NCI-H82 treated with DMSO at 0.1 percent for 48 hours (cell line): ENCODE measurements at regions not wholly inside any gene's neighbourhood (a gene's known extent, or its start where the extent isn't known, plus 50 kb on each side); places are given as distances from the start of the nearest gene placed in this dataset.

ENCODE experiments used
- DNase-seq: peaks from one replicate; lab custom pipeline; 2025; ENCODE audit not compliant: unreplicated experiment; lab: John Stamatoyannopoulos, UW

DNA sequence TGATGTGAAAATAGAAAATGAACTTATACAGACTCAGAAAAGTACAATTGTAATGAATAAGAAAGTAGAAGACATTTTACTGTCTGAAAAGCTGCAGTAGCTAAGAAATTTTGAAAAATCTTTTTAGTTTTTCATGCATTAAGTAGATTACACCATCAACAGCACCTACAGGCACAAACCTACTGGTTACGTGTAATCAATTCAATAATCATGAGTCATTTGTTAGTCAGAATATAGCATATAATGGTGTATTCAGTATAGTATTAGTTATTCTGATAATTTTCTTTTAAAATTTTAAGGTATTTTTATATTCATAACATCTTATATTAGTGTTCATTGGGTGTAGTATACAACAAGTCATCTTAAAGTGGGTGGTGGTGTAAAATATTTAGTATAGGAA lies 550.5 kb upstream of the GBE1 start:
- no peak for DNase-seq

DNA sequence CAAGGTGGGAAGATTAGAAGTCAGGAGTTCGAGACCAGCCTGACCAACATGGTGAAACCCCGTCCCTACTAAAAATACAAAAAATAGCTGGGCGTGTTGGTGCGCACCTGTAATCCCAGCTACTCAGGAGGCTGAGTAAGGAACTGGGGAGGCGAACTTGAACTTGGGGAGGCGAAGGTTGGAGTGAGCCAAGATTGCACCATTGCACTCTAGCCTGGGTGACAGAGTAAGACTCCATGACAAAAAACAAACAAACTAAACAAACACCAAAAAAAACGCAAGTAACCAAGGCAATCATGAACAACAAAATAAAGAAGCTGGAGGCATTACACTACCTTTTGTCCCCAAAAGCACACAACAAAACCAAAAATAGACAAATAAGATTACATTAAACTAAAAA lies 547.3 kb upstream of the GBE1 start:
- no peak for DNase-seq

DNA sequence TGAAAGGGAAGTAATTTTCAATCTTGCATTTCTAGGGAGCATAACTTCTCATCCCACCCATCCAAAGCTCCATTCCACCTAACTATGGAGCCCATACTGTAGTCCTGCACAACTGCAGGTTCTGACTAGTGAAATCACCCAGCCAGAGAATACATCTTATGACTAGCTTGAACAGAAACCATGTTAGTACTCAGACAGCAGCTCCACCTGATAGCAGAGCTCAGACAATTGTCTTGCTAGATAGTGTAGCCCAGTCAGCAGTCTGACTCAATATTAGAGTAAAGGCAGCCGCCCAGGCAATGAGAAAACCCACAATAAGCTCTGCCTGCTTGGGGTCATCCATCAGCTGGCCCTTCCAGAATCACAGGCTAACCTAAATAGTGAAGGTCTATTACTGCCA lies 544.7 kb upstream of the GBE1 start:
- no peak for DNase-seq

DNA sequence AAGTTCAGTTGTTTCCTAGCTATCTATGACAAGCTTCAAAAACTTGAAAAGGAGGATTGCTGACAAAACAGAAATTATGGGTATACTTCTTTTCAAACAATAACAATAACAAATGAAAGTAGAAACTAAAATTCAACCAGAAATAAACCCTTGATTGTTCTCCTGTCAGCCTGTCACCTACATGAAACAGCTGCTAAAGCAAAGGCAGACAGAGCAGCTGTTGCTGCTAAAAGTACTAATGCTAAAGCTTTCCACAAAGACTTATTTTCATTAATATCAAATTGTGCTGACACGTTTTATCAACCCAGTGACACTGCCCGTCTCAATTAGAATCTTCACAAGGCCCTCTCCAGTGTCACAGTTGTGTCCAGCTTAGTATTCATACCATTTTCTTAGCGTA lies 533.2 kb upstream of the GBE1 start:
- DNase-seq = no peak

DNA sequence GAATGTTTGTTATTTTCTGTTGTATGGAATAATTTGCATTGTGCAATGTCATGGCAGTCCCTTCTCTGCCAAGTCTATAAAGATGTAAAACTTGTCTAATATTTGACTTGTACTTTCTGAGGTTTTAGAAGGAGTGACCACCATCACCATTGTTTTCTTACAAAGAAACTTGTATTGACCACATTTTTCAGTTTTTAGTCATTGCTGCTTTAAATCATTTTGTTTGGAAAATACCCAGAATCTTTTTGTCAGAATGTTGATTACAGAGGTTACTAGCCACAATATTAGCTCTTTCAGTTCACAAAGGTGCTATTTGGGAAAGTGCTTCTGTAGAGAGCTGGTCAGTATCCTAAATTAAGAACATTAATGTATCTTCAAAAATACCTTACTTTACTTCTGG lies 532.4 kb upstream of the GBE1 start:
- DNase-seq = no peak

DNA sequence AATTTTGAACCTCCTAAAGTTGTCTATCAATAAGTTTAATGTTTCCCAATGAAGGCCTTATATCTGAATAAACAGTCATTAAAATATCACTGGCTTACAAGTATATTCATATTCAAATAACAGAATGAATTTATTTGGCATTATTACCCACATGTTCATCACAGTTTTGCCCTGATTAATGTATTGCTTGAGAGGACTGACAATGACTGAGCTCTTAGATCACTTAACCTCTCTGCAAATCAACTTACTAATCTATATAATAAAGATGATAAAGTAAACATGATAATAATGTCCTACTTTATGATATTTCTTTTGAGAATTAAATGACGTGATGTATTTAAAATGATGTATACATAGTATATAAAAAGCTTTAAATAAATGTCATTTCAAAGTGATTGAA lies 532.0 kb upstream of the GBE1 start:
- DNase-seq = no peak

DNA sequence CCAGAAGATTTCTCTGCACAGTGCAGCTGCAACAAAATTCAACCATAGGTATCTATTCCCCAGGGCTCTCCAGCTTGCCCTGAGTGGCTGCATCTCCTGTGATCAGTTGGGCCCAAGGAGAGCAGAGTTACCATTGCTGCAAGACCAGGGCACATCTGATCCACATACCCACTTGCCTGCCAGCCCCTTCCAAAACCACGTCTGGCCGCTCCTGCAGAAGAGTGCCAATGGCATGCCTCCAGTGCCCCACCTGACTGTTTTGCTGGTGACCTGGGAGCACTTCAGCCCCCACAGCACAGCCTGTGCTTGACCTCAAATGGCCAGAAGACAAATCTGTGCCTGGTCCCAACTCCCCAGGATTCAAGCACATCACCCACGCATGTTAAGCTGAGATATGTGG lies 526.1 kb upstream of the GBE1 start:
- no peak for DNase-seq

DNA sequence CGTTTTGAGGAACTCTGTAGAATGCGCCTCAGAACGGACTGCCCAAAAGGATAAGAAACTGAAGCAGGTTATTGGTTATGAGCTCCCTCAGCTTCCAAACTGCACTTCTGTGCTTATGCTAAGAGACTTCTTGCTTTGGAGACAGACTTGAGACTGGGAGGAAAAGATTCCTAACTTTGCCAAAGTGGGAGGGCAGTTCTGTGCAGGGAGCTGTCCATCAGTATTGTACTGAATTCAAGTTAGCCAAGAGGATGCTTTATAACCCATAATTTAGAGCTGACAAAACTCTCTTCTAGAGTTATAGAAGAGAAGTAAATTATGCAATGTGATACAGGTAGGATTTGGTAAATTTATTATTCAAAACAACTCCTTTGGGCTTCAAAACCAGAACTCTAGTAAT lies 519.8 kb upstream of the GBE1 start:
- DNase-seq = no peak

DNA sequence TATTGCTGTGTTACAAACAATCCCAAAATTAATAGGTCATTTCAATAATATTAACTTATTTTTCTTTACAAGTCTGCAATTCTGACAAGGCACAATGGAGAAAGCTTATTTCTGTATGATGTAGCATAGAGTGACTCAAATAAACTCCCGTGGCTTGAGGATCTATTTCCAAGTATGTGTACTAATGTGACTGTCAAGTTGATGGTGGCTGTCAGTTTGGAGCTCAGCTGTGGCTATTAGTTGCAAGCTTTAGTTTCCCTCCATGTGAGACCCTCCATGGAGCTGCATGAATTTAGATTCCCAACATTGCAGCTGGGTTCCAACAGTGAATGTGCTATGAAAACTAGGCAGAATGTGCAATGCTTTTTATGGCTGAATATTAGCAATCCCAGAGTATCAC lies 515.5 kb upstream of the GBE1 start:
- DNase-seq = no peak

DNA sequence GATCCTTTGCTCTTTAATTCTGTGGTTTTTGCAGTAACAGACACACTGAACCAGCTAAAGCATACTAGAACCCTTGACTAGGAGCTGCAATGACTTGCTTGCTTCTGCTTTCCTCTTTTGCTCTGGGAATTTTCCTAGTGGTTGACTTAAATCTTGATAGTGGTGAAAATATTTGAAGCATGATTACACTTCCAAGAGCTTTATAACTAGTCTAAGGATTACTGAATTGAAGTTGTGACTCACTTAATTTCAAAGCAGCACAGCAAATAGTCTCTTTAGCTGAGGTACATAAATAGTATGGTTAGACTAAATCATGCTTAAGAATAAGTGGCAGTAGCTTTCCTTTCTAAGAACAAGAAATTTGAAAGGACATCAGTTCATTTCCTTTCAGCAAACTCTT lies 513.5 kb upstream of the GBE1 start:
- DNase-seq = no peak

DNA sequence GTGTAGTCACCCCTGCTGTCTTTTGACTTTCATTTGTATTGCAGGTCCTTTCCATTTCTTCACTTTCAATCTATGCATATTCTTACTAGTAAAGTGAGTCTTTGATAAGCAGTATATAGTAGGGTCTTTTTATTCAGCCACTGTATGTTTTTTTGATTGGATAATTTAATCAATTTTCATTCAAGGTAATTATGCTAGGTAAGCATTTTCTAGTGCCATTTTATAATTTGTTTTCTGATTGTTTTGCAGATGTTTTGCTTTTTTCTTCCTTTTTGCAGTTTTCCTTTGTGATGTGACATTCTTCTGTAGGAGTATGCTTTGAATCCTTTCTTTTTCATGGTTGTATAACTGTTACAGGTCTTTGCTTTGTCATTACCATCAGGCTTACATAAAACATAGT lies 504.3 kb upstream of the GBE1 start:
- DNase-seq = no peak

DNA sequence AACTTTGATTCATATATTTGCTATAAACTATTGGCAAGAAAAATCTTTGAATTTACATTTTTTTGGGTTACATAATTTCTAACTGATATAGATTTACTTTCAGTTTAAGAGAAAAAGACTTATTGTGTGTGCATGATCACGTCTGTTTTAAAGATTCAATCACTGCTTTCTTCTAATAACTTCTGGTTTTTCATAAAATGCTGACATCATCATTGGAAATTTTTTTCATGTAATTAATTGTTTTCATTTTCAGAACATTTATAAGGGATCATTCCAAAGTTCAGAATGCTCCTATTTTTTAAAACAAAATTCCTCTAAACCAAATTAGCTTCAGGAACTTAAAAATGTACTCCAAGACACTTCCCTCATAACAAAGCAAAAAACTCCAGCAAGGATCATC lies 500.7 kb upstream of the GBE1 start:
- no peak for DNase-seq

DNA sequence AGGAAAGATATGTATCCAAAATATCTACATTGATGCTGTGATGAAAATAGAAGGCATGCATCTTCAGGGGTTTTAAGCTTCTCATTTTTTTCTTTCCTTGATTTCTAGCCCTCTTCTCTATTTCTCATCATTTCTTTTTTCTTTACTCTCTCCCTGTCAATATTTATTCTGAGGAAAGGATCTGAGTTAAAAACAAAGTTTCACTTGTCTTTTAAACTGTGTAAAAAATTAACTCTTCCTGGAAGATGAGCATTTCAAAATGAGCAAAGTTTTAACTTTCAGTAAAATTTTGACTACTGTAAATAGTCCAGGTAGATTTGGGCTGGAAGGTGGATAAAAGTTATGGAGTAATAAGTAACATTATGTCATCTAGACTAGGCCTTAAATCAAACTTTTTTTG lies 500.2 kb upstream of the GBE1 start:
- DNase-seq = no peak

DNA sequence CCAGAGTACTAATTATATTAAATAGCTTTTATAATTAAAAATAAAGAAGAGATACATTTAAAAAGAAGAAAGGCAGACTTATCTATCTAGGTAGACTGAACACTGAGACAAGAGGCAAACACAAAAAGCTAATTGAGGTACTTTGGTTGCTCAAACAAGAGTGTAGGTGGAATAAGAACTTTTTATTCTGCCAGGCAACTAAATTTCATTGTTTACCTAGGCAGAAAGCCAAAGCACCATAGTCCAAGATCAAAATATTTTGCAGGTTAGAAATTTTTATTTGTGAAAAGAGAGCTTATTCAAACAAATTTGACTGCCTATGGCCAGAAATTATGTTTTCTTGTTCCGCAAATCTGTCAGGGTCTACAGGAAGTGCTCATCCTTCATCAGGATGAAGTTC lies 499.6 kb upstream of the GBE1 start:
- no peak for DNase-seq

DNA sequence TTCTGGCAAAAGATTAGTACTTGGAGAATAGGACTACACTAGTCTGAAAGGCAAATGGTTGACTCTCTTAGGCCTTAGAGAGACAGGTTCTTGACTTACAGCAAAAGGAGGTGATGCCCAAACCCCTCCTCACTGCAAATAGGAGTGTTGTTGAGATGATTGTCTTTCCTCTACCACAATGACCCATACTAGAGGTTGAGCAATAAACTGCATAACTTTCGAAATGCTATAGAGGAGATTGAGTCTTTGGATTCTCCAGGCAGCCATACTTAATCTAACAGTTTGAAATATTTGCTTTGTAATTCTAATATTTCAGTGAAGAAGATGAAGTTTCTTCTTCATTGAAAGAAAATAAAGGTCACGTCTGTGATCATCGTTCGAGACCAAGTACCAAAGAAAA lies 498.5 kb upstream of the GBE1 start:
- DNase-seq = no peak

DNA sequence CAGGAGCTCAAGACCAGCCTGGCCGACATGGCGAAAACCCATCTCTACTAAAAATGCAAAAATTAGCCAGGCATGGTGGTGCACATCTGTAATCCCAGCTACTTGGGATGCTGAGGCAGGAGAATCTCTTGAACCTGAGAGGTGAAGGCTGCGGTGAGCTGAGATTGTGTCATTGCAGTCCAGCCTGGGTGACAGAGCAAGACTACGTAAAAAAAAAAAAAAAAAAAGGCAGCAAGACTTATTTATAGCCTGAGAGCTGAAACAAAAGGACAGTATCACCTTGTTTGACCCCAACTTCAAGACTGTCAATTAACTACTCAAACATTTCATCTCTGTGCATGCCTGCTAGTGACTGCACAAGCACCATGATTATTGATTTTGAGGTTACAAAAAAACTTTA lies 478.9 kb upstream of the GBE1 start:
- DNase-seq = no peak

DNA sequence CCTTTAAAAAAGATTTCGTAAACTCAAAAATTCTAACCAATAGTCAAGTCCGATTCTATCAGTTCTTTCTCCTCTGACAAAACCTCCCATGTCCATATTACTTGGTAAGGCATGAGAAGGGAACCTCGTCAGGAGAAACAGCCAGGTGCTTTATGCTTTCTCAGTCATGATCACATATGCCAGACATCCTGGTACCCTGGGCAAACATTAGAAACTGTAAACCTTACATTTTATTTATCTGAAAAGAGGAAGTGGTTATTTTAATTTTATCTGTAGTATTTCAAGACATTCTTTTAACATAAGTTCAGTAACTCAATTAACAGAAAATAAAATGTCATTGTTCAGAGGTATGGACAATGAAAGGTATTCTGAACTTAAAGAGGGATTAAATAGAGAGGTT lies 474.8 kb upstream of the GBE1 start:
- DNase-seq = no peak

DNA sequence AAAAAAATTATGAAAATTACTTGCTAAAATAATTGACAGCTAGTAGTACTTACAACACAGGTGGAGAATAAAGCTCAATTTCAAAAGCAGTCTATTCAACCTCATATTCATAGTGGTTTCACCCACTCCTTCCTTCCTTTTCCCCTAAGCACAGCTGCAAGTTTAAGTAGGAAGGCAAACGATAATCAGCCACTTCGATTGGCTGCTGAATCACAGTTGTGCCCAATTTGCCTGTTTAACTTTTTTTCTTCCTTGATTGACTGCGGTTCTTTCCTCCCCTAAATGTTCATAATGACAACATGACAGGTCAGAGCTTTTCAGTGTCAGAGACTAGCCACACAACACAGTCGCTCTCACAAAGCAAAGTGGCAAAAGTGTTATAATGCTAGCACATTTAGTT lies 468.0 kb upstream of the GBE1 start:
- no peak for DNase-seq

DNA sequence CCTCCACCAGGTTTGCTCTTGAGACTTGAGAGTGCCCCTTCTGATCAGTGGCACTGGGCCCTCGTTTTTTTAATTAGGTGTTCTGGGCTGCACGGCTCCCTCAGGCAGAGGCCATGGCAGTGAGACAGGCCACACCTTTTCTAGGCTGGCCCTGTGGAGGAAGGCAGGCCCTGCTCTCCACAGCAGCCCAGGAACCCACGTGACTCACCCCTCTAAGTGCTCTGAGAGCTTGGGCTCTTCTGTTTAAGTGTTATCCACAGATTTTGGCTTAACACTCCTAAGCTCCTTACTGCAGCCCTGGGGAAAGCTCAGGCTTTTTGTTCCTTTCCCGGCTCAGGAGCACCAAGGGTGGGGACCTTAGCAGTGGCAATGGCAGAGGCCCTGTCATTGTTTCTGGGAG lies 463.2 kb upstream of the GBE1 start:
- DNase-seq = peak; percentile 77

DNA sequence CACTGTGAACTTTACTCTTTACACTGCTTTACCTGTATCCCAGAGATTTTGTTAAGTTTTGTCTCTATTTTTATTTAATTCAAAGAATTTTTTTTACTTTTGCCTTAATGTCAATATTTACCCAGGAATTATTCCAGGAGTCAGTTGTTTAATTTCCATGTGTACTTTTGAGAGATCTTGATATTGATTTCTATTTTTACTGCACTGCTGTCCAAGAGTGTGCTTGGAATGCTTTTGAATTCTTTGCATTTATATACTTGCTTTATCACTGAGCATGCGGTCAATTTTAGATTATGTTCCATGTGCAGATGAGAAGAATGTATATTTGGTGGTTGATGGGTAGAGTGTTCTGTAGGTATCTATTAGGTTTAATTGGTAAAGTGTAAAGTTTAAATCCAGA lies 461.0 kb upstream of the GBE1 start:
- no peak for DNase-seq

DNA sequence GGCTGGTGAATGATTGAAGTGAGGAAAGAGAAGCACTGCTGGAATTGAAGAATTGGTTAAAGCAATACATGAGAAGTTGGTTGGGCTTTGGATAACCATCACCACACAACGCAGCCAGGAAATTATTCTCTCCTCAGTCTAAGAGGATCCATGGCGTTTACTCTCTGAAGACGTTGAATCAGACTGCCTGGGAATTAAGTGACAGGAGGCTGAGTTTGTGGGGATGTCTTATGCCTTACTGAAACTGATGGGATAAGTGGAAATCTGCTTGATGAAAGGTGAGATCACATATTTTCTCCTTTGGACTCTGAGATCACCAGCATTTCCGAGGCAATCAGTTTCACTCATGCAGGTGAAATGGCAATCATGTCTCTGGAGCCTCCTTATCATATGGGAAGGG lies 456.1 kb upstream of the GBE1 start:
- no peak for DNase-seq

DNA sequence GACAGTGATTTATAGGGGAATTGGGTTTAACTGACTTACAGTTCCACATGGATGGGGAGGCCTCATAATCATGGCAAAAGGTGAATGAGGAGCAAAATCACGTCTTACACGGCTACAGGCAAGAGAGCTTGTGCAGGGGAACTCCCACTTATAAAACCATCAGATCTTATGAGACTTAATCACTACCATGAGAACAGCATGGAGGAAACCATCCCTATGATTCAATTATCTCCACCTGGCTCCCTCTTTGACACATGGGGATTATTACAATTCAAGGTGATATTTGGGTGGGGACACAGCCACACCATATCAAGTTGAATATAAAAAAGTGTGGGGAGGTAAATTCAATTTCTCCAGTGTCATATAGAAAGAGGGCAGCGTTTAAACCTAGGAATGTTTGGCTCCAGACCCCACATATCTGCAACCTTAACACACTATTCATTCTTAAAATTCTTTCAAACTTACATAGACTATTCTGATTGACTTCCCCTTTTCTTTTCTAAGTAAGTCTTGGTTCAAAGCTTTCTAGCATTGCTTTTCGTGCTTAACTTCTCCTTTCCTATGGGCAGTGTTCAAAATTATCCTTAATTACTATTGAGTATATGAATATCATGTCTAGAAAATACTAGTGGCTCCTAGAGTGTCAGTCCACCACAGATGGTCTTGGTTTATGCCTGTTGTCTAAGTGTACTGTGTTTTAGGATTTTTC lies 446.7 kb upstream of the GBE1 start:
- DNase-seq = no peak

DNA sequence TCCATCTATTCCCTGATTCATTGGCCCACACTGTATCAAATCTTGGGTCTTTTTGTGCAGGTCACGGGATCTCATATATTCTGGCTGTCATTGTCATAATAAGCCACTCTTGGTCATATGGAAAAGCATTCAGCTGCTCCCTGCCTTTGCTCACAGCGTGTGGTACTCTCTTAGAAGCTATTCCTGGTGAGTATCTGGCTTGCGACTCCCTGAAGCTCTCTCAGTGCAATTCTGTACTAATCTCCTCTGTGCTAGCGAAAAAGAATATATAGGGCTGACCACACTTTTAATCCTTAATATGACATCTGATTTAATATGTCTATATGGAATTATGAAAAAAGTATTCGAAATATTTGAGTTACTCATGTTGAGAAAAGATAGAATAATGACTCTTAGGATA lies 440.8 kb upstream of the GBE1 start:
- no peak for DNase-seq

DNA sequence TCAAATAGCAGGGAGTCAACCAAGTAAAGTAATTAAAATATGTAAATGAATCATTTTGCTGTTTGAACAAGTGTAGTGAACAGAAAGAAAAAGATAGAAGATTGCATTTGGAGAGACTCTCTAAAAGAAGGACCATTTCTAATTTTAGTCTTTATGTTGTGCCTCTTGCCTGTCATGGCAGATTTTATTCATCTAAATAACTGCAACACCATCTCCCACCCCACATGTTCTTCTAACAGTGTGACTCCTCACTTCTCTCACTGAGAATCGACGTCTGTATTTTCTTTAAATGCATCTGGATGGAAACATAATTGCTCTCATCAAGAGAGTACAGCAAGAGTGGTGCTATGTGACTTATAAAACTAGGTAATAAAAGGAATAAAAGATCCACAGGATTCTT lies 439.9 kb upstream of the GBE1 start:
- no peak for DNase-seq
